Stimulated activated CD4-positive, alpha-beta T cell treated with anti-CD3 and anti-CD28 coated beads, Interleukin-4, amount 100 ng/mL, for 4 hours (primary cell): ENCODE measurements at regions not wholly inside any gene's neighbourhood (a gene's known extent, or its start where the extent isn't known, plus 50 kb on each side); places are given as distances from the start of the nearest gene placed in this dataset.
"Not testable (repeated sequence)": the region's sequence is repeated elsewhere in the genome, so short reads cannot be mapped to it uniquely, and the experiment has no call there.

Source experiments
- DNase-seq, 2 experiments: peaks; one replicate each; pipeline ENCODE4 v3.0.0-alpha.2; 2020

DNA sequence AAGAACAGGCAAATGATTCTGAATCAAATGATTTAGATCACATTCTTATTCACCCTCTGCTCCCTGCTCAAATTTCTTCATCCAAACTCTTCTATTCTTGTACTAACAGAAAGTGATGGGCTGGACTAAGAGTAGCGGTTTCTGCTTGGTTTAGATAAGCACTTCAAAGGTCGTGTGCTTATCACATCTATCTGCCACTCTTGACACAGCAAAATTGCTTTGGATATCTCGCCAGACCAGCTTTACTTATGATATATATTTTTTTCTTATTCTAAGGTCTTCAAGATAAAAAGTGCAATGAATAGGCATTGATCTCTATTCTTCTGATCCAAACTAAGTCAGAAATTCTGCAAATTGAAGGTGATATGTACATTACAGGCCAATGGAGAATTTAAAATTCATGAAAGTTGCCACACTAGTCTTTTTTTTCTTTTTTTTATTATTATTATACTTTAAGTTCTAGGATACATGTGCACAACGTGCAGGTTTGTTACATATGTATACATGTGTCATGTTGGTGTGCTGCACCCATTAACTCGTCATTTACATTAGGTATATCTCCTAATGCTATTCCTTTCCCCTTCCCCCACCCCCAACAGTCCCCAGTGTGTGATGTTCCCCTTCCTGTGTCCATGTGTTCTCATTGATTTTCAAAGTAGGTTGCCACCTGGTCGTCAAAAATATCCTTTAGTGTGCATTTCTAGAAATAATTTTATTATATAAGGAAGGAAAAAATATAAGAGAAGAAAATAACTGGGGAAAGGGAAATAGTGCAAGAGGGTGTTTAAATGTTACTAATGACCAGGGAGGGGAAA is 1941.0 kb upstream of the RAG2 start:
- no peak for DNase-seq

DNA sequence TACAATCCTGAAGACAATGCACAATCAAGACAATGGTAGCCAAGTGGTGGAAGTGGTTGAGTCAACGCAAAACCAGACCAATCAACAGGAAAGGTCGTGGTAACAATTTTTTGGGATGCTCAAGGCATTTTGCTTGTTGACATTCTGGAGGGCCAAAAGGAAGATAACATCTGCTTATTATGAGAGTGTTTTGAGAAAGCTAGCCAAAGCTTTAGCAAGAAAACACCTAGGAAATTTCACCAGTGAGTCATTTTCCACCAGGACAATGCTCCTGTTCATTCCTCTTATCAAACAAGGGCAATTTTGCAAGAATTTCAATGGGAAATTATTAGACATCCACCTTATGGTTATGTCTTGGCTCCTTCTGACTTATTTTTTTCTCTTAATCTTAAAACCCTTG is 1932.2 kb upstream of the RAG2 start:
- no peak for DNase-seq

DNA sequence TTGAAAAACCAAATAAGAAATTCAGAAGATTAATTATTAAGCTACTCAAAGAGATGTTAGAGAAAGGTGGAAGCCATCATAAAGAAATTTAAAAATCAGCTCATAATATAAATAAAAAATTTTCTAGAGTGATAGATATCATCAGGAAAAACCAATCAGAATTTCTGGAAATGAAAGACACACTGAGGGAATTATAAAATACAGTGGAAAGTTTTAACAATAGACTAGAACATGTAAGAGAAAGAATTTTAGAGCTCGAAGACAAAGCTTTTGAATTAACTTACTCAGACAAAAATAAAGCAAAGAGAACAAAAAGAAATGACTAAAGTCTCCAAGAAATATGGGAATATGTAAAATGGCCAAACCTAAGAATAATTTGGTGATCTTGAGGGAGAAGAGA is 1926.9 kb upstream of the RAG2 start:
- DNase-seq = no peak

DNA sequence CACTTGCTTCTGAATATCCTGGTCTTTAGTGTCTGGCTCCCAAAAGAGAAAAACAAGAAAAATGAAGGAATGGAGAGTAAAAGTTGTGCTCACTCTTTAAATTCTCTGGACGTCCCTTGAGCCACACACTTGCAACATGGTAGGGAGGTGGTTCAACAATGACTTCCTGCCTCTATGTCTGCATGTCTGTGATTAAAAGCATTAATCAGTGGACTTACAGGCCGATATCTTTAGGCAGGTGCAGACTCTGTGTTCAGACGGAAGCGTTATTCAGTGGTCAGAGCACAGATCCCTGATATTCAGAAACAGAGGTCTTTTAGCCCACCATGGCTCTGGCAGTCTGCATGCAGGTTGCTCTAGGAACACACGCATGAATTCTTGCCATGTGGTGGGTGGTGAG is 1920.0 kb upstream of the RAG2 start:
- DNase-seq = no peak

DNA sequence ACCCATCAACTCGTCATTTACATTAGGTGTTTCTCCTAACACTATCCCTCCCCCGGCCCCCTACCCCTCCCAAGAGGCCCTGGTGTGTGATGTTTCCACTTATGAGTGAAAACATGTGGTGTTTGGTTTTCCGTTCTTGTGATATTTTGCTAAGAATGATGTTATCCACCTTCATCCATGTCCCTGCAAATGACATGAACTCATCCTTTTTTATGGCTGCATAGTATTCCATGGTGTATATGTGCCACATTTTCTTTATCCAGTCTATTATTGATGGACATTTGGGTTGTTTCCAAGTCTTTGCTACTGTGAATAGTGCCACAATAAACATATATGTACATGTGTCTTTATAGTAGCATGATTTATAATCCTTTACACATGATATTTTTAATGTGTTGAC is 1914.8 kb upstream of the RAG2 start:
- DNase-seq = not testable (repeated sequence)

DNA sequence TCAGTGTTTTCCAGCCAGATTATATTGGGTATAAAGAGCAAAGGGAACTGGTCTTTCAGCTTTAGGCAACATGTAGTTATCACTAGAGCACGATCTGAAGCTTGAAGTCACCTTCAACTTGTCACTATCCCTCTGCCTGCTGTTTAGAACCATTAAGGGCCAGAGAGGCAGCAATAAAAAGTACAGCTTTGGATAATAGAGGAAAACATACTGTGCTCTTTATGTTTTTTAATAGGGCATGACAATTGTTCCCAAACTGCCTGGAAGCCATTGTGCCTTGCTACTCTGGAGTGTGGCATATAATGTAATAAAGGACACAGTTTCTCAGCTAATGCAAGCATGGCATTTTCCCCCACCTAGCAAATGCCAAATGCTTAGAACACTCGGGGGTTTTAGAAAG is 1912.0 kb upstream of the RAG2 start:
- no peak for DNase-seq

DNA sequence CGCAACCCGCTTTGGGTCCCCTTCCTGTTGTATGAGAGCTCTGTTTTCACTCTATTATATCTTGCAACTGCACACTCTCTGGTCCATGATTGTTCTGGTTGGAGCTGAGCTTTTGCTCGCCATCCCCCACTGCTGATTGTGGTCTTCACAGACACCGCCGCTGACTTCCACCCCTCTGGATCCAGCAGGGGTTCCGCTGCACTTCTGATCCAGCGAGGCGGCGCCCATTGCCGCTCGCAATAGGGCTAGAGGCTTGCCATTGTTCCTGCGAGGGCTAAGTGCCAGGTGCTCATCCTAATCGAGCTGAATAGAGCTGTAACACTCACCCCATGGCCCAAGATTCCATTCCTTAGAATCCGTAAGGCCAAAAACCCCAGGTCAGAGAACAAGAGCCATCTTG is 1905.8 kb upstream of the RAG2 start:
- no peak for DNase-seq

DNA sequence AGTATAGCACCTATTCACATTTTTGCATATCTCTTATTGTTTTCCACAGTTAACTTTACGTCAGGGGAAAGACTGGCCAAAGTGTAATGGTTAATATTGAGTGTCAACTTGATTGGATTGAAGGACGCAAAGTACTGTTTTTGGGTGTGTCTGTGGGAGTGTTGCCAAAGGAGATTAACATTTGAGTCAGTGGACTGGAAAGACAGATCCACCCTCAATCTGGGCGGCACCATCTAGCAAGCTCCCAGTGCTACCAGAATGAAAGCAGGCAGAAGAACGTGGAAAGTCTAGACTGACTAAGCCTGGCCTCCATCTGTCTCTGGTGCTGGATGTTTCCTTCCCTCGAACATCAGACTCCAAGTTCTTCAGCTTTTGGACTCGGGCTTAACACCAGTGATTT is 1900.7 kb upstream of the RAG2 start:
- no peak for DNase-seq

DNA sequence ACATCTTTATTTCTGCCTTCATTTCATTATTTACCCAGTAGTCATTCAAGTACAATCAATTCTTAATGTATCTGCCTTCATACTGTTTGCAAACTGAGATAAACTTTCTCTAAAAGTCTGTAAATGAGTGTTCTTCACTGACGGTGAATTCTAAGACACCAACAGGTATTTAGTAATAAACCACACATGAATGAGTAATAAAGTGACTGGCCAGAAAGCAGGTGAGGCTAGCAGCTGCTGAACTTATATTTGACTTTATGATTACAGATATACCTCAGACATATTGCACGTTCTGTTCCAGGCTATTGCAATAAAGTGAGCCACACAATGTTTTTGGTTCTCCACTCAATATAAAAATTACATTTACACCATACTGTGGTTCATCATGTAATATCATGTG is 1894.0 kb upstream of the RAG2 start:
- DNase-seq = no peak

DNA sequence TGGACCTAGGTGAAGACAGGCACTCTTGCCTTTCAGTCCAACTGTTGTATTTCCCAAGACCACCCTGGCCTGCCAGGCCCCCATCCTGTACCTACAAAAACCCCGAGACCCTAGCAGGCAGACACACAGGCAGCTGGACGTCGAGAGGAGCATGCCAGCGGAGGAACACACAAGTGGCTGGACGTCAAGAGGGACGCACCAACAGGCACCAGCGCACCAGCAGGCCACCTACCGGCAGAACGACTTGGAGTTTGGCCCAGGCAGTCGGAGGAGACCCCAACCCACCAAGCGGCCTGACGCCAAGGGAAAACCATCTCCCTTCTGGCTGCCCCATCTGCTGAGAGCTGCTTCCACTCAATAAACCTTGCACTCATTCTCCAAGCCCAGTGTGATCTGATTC is 1883.4 kb upstream of the RAG2 start:
- no peak for DNase-seq

DNA sequence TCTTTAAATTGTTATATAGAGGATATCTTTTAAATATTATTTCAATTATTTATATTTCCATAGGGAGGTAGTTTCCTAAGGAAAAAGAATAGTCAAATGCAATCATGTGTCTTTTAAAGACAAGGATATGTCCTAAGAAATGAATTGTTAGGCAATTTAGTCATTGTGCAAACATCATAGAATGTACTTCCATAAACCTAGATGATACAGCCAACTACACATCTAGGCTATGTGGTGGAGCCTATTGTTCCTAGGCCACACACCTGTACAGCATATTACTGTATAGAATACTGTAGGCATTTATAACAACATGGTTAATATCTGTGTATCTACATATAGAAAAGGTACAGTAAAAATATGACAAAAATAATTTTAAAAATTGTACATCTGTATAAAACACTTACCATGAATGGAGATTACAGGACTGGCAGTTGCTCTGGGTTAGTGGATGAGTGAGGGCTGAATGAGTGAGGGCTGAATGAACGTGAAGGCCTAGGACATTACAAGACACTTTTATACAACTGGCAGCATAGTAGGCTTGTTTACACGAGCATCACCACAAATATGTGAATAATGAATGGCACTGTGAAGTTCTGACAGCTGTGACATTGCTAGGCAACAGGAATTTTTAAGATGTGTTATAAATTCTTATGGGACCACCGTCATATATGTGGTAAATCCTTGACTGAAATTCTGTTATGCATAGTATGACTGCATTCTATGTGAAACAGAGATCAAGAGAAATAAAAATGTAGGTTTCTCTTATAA is 1879.0 kb upstream of the RAG2 start:
- DNase-seq = no peak

DNA sequence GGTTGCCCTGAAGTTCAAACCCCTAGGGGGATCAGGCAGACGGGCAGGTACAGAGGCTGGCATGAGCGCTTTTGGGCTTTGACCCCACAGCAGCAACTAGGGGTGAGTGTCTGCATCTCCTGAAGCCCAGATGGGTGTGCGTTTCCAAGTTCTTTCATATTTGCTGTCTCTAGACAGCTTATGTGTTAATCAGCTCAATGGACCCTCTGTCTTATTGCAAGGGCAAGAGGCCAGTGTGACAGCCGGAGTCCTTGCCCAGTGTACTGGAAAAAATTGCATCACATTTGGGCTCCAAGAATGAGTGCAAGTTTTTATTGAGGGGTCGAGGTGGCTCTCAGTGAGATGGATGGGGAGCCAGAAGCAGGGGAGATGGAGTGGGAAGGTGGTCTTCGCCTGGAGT is 1863.7 kb upstream of the RAG2 start:
- DNase-seq = no peak

DNA sequence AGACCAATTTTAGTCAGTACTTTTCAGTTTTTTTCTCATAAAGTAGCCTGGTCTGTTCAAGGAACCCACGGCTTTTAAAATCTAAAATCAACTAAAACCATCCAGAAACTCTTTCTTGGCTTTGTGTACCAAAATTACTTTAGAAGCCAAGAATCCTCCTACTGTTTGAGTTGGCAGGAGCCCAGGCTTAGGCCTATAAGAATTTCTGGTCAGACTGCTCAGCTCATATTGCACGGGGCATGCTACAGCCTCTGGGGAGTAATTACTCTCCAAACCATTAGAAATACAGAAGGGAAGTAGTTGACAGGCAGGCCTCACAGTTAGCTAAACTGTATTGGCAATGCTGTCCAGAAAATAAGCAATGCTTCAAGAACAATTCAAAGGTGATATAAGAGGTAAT is 1862.9 kb upstream of the RAG2 start:
- no peak for DNase-seq

DNA sequence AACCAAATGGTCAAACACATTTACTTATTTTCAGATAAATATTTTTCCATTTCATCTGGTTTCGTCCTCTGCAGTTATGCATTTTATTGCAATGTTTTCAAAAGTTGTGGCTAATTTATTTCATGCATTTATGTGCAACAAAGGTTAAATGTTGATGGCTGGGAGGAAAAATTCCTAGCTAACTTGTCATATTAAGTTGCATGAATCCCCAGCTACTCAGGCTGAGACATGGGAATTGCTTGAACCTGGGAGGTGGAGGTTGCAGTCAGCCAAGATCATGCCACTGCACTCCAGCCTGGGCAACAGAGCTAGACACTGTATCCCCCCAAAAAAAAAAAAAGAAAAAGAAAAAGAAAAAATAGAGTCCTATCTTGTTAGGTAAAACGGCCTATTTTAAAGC is 1862.4 kb upstream of the RAG2 start:
- DNase-seq = no peak

DNA sequence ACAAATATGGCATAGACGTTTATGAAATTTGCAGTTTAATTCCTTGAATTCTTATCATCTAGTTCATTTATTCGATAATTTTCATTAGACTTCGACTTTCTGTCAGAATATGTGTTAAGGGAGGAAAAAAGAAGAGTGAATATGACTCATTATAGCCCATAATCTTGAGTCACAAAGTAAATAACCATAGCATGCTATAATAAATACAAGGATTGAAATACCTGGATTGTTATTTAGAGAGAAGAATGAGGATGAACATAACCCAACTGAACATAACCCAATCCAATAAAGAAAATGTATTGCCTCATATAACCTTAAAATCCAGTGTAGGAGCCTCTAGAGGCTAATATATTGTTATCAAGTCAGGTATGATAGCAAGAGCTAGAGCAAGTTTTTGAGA is 1858.3 kb upstream of the RAG2 start:
- DNase-seq = no peak

DNA sequence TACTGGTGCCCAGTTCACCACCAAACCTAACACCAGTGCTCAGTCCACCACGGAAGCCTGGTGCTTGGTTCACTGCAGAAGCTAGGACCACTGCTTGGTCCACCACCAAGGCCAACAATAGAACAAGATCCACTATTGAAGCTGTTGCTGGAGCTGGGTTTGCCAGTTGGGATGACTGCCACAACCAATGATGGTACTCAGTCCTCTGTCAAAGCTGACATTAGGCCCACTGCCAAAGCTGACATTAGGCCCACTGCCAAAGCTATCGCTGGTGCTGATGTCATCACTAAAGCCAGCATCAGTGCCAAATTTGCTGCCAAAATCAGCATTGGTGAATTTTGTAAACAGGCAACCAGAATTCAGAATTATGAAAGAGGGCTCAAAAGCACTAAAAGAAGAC is 1850.2 kb upstream of the RAG2 start:
- DNase-seq = no peak

DNA sequence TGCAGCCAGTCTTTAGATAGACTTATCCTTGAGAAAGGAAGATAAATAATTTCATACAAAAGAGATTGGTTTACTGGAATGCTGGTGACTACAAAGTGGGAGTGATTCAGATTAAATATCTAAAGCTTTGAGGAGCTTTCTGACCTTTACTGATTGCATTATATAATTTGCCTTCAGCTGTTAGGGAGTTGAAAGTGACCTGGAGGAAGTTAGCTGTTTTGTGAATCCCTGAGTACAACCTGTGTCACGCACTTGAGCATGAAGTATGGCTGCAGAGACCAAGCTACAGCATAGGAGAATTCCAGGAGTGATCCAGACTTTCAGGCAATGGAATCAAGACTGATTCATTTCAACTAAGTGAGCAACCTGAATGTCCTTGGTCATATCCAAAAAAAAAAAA is 1848.3 kb upstream of the RAG2 start:
- DNase-seq = no peak

DNA sequence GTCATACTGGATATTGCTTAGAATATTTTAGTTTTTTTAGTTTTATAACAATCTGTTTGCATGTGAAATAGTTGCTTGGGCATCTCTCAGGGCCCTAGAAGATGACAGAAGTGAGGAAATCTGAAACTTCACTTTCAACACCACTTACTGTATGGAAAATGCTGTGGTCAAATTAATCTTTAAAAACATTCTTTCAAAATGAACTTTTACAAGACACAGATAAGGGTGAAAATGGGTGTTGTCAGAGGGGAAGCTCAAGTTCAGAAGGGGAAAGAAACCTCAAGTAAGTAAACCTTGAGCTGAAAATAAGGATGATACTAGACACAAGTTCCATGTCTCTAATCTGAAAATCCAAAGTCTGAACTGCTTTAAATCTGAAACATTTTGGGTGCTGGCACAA is 1840.1 kb upstream of the RAG2 start:
- DNase-seq = no peak

DNA sequence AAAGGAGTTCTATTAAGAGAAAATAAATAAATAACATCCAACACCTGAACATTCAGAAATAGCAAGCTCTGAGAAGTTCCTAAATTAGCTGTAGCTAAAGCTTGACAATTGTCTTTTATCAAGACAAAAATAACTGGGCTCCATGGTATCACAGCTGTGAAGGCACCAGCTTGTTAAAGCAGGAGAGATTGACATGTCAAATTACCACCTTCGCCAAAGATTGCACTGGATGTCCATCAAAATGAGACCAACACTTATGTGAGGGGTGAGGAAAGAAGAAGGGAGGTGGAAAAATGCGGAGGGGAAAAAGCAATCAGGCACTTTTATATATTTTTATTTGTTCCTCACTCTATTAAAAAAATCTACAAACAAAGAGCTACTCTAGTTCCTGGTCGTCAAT is 1827.5 kb upstream of the RAG2 start:
- DNase-seq = no peak

DNA sequence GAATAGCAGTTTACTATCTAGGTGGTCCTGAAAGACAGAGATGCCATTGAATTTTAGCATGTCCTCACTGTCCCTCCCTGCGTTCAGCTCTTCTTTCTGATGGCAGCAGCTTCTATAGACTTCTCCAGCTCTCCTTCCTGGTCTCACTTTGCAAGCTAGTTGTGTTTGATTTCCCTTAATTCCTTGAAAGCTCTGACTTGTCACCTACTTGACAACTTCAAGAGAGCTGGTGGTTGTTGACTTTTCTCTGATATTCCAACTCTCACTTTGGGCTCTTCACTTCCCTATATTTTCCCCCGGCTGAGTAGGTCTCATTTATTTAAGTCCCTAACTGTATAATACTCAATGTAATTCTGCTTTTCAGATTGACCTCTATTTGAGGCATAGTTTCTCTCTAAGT is 1825.0 kb upstream of the RAG2 start:
- DNase-seq = no peak

DNA sequence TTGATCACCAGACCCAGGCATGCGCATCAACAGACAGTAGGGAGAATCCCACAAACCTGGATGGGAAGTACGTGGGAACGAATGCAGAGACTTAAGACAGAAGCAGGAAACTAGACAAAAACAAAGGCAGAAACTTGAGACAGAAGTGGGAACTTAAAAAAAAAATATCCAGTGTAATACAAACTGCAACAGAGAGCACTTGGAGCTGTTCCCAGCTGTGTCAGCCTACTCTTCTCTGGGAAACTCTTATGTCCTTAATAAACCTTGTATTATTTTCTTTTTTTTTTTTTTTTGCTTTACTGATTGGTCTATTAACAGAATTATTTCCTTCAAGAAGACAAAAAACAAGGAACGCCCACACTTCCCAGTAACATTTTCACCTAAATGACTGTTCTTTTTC is 1818.1 kb upstream of the RAG2 start:
- DNase-seq = no peak

DNA sequence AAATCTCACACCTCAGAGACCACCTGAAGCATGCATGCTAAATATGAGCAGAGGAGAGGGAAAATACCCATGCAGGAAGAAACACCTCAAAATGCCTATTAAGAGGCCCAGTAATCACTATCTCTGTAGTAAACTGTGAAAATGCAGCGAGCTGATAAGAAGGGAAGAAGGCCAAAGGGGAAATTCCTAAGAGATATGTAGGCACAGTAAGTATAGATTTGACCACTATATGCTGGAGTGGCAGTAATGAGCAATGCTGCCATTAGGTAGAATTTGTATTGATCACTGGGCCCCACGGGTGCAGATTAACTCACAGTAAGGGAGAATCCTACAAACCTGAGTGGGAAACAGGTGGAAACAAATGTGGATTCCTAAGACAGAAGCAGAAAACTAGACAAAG is 1813.1 kb upstream of the RAG2 start:
- no peak for DNase-seq

DNA sequence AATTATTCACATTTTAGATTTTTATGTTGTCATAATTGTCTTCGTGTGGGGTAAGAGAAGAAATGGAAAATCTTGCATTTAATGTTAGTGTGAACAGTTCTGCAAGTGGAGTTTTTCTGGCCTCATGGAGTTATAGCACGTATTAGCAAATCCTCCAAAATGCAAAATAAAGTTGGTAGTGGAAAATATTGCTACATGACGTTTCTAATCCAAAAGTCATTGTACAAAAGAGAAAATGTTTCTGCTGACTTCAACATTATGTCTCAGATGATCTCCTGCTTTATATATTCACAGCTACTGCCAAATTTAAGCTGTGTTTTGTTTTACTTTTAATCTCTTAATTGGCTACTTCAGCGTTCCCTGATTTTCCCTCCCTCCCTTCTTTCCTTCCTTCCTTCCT is 1804.0 kb upstream of the RAG2 start:
- DNase-seq = no peak

DNA sequence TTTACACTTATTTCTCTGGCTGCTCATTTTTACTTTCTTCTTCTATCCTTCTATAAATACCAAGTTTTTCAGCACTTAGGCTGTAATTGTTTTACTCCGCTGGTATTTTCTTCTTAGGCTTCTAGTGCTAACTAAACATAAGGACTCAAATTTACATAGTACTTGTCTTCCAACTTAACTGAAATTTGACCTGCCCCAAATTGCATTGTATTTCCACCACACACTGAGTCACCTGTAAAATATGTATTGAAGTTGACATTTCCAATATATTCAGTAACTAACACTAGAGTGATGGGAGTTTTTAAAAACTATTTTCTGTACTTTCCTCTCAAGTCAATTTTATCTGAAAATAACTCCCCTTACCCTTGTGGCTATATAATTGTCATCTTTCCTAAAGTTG is 1794.1 kb upstream of the RAG2 start:
- no peak for DNase-seq

DNA sequence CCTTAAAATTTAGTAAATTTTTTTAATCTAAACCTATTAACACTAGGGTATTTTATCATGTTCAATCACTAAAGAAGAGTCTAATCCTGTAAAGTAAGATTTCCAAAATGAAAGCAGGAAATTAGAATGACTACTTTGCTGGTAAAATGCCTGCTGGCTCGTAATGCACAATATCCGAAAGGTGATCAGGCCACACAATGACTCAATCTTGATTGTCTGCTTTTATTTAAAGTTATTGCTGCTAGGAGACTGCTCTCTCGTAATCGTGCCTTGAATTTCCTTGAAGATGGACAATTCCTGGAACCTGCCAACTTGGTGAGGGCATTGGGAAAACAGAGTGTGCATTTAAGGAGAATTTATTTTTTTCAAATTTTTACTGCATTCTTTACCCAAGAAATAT is 1786.5 kb upstream of the RAG2 start:
- DNase-seq = no peak
